Liver (tissue), 3 donors: ENCODE measurements at regions not wholly inside any gene's neighbourhood (a gene's known extent, or its start where the extent isn't known, plus 50 kb on each side); places are given as distances from the start of the nearest gene placed in this dataset.

Experiments used
- REST ChIP-seq: IDR thresholded peaks from 2 replicates; pipeline ENCODE4 v1.6.1; 2016; ENCODE audit warnings: antibody characterized with exemption, mild to moderate bottlenecking
- SP1 ChIP-seq: IDR thresholded peaks from 2 replicates; pipeline ENCODE4 v1.6.1; 2018; ENCODE audit warnings: antibody characterized with exemption, mild to moderate bottlenecking
- TF ChIP-seq, protein P1 (sequence below): fragments of 150-350 bp; IDR thresholded peaks from 2 replicates; pipeline ENCODE4 v1.5.1; 2017; ENCODE audit warnings: improper control_type of control experiment, low read depth, low read length; ENCODE audit not compliant: missing input control
- donor health status: healthy.
- donor health status: healthy.

DNA sequence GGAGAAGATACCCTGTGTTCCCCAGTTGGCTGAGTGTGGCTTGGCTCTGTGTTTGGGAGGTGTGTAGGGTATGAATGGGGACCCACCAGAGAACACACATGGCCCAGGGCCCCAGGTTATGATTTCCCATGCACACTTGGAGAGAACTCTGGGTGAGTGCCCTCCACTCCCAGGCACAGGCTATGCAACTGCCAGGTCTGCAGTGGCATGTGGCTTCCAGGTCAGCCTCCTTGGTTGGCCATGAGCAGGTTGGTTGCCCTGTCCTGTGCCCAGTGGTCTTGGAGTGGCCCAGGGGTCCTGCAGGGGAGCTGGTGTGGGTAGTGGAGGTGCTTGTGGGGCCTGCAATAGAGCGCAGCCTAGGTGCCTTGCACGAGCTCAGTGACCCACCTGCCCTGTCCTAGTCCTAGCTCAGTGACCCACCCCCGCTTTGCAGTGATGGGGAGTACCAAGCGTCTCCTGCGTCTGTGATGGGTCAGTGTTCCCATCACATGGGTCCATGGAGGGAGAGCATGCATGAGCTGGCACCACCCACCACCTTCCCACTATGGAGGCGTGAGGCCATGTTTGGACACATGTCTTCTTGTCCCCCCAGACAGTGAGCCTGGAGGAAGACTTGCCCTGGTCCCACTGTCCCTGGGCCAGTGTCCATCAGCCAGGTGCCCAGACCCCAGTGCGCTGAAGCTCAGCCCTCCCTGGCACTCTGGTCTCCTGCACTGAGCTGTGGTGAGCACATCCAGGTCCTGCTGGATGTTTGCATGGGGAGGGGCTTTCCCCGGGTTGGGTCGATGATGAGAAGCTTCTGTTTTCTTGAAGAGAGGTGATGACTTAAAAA, 217.3 kb downstream of the SNRPN start:
- TF ChIP-seq REST, result no peak
- TF ChIP-seq, protein P1, sequence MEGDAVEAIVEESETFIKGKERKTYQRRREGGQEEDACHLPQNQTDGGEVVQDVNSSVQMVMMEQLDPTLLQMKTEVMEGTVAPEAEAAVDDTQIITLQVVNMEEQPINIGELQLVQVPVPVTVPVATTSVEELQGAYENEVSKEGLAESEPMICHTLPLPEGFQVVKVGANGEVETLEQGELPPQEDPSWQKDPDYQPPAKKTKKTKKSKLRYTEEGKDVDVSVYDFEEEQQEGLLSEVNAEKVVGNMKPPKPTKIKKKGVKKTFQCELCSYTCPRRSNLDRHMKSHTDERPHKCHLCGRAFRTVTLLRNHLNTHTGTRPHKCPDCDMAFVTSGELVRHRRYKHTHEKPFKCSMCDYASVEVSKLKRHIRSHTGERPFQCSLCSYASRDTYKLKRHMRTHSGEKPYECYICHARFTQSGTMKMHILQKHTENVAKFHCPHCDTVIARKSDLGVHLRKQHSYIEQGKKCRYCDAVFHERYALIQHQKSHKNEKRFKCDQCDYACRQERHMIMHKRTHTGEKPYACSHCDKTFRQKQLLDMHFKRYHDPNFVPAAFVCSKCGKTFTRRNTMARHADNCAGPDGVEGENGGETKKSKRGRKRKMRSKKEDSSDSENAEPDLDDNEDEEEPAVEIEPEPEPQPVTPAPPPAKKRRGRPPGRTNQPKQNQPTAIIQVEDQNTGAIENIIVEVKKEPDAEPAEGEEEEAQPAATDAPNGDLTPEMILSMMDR, result no peak
- TF ChIP-seq SP1, result no peak
